Occipital lobe (tissue), 1 donor: ENCODE measurements at regions not wholly inside any gene's neighbourhood (a gene's known extent, or its start where the extent isn't known, plus 50 kb on each side); places are given as distances from the start of the nearest gene placed in this dataset.

Experiments used
- DNase-seq: peaks from one replicate; lab custom pipeline; 2025; lab: John Stamatoyannopoulos, UW

DNA sequence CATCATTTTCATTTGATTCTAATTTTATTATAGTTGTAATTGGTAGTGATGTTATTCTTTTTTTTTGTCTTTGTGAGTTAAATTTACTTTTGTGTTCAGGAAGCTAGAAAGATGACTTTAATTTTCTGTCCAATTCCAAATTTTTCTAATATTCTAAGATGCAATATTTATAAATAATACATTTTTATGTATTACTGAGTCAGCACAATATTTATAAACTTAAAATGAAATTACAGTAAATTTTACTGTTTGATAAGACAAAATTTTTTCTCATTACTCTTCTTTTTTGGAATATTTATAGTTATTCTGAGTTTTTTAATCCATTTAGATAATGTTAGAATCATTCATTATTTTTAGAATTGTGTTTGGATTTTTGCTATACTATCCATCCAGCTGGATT, 1637.9 kb upstream of the ACO1 start:
- no peak for DNase-seq

DNA sequence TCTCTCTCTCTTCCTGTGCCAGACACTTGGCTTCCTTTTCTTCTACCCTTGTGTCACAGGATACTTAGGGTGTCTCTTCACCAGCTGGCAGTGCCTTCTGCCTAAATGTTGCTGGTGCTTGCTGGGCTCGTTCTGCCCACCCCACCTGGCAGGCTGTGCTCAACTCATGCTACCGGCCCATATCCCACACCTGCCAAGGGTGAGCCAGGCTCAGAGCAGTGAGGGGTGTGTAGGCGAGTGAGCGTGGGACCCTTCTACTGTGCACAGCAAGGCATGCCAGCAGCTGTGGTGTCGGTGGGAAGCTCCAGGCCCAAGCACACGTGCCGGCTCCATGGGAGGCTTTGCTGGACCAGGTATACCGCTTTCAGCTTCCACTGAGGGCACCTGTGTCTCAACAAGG, 1626.7 kb upstream of the ACO1 start:
- DNase-seq = no peak

DNA sequence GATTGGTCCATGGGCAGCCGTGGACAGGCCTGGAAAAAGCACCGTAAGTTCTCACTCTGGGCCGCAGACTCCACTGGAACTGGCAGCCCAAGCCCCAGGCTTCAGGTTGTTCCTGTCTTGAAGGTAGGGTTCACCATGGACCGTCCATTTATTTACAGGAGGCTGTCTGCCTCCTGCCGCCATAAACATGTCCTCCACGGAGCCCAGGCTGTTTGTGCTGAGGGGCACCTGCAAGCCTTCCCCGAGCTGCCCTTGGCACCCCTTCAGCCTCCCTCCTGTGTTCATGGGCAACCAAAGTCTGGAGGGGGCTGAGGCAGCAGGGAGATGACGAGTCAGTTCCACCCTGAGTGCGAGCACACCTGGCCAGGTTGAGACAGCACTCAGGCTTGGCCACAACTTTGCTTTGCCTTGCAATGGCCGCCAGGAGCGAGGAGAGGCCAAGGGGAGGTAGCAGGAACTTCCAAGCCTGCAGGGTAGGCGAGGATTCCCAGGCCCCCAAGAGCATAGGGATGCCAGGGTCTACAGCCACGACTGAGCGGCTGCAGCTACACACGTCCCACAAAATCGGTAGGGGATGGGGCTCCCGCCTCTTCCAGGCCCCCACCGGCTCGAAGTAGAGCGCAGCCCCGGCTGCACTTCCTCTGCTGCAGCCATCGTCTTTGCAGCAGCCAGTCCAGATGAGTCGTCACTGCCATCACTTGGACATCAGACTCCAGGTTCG, 1625.6 kb upstream of the ACO1 start:
- DNase-seq = no peak

DNA sequence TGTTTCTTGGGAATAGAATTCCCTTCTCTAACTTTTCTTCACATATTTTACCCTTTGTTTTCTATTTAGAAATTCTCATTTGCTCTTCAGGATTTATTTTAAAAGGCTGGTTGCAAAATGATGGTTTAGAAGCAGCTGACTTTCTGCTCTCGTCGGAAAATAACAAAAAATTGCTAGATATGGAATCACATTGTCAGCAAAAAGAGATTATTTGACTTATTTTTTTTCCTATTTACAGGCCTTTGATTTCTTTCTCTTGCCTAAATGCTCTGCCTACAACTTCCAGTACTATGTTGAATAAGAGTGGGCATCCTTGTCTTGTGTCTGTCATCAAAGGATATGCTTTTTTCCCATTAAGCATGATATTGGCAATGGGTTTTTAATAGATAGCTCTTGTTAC, 1619.1 kb upstream of the ACO1 start:
- DNase-seq = no peak

DNA sequence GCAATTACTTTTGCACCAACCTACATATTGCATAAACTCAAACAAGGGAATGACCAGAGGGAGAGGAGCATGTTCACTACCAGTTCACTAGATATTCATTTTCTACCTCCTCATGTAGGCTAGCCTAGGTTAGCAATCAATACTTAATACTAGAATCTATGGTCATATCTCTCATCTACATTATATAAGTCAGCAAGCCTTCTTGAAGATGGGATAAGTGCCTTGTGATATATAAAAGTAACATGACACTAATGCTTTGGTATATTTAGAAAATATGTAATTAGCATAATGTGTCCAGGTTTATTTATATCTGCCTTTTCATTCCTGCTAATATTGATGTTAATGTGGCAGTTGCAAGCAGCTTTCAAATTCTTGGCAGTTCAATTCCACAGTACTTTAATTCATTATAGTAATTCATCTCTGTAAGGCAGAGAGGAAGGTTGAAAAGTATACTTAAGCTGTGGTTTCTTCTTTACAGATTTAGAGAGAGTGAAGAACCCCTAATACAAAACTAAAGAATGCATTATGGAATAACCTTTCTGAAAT, 1613.2 kb upstream of the ACO1 start:
- no peak for DNase-seq

DNA sequence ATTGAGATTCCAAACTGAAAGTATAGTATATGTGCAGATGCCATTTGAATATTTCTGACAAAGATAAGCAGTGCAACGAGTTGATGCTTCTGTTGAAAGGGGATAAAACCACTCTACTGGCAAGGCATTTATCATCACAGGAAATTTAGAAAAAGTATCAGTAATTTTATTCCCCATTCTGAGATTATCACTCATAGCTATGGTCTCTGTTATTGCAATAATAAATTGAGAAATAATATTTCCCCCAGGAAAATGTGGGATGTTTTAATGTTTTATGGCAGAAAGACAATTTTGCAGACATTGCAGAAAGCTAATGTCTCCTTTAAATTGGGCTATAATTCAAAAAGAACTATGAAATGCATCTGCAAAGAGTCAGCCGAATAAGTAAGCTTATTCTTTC, 1612.7 kb upstream of the ACO1 start:
- DNase-seq = no peak

DNA sequence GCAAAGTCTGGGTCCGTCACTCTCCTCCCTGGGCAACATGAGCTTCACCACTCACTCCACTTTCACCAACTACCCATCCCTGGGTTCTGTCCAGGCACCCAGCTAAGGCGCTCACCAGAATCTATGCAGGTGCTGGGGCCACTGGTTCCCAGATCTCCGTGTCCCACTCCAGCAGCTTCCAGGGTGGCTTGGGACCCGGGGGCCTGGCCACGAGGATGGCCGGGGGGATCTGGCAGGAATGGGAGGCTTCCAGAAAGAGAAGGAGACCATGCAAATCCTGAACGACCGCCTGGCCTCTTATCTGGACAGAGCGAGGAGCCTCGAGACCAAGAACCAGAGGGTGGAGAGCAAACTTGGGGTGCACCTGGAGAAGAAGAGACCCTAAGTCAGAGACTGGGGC, 1611.0 kb upstream of the ACO1 start:
- no peak for DNase-seq

DNA sequence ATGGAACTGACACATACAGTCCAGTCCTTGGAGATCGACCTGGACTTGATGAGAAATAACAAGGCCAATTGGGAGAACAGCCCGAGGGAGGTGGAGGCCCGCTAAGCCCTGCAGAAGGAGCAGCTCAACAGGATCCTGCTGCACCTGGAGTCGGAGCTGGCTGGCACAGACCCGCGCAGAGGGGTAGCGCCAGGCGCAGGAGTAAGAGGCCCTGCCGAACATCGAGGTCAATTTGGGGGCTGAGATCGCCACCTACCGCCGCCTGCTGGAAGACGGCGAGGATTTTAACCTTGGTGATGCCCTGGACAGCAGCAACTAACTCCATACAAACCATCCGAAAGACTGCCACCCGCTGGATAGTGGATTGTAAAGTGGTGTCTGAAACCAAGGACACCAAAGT, 1610.1 kb upstream of the ACO1 start:
- DNase-seq = no peak

DNA sequence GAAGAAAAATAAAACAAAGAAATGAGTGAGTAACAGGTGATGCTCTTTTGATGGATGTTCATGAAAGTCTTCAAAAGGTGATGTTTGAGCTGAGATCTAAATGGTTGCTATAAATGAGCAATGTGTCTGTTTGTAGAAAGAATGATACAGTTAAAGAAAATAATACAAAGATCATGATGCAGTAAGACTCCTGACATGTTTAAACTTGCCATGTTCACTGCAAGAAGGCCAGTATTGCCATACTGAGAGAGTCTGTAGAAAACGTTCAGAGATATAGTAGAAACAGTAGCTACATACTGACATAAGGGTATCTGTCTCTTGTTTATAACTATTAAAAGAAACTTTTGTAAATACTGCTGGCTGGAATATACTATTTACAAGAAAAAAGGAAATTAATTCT, 1609.2 kb upstream of the ACO1 start:
- no peak for DNase-seq

DNA sequence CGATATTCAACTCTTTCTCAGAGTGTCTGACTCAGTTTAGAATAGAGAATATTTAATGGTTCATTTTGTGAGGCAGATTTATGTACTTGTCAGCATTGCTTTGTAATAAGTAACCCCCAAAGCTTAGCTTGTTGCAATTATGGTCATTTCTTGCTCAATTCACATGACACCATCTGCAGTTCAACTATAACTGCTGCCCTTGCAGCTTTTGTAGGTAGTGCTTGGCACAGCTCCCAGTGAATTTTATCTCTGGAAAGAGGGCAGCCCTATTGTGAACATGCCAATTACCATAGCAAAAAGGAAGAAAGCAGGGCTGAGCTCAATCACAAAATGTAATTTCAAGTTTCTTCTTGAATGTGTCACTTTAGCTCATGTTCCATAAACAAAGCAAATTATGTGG, 1587.7 kb upstream of the ACO1 start:
- no peak for DNase-seq

DNA sequence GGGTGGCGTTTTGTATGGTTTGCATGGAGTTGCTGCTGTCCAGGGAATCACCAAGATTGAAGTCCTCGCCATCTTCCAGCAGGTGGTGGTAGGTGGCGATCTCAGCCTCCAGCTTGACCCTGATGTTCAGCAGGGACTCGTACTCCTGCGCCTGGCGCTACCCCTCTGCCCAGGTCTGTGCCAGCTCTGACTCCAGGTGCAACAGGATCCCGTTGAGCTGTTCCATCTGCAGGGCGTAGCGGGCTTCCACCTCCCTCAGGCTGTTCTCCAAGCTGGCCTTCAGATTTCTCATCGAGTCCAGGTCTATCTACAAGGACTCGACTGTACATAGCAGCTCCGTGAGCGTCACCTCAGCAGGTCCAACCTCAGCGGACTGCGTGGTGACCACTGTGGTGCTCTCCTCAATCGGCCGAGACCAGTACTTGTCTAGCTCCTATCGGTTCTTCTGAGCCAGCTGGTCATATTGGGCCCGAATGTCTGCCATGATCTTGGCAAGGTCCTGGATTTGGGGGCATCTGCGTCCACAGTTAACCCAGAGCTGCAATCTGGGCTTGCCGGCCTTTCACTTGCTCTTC, 1584.8 kb upstream of the ACO1 start:
- no peak for DNase-seq

DNA sequence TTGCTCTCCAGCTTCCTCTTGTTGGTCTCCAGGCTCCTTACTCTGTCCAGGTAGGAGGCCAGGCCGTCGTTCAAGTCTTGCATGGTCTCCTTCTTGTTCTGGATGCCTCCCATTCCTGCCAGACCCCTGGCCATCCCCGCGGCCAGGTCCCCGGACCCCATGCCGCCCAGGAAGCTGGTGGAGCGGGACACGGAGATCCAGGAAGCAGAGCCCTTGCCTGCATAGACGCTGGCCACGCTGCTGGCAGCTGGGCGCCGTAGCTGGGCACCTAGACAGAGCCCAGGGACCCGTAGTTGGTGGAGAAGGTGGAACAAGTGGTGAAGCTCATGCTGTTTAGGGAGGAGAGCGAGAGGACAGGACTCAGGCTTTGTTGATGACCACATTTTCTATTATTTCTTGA, 1584.0 kb upstream of the ACO1 start:
- no peak for DNase-seq

DNA sequence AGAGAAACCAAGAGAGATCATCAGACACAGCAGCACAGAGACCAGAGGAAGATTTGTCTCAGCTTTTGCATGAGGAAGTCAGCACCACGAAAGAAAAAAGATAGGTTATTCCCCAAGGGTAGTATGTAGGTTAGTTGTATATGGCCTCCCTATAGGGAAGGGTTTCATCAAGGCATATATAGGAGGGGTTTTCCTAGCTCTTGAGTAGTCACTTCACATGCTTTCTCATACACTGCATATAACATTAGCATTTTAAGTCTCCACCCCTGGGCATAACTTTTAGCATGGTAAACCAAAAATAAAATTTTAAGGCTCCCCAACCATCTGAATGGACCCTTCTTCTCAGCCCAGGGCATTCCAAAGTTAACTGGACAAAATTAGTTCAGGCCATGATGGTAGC, 1571.6 kb upstream of the ACO1 start:
- no peak for DNase-seq

DNA sequence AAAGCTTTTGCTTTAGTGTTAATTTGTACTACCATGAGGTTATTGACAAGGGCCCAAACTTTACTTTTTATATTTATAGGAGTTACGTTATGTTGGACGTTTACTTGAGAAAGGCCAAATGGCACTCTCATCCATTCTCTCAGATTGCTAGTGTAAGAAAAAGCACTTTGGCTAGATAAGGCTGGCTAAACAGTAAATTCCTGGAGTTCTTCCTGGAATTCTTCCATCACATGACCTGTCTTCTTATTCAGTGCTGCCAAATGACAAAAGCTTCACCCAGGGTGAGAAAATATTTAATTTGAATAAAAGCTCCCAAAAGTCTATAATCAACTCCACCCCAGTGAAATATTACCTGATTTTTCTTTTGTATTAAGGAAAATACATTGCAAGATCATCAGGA, 1568.9 kb upstream of the ACO1 start:
- DNase-seq = no peak

DNA sequence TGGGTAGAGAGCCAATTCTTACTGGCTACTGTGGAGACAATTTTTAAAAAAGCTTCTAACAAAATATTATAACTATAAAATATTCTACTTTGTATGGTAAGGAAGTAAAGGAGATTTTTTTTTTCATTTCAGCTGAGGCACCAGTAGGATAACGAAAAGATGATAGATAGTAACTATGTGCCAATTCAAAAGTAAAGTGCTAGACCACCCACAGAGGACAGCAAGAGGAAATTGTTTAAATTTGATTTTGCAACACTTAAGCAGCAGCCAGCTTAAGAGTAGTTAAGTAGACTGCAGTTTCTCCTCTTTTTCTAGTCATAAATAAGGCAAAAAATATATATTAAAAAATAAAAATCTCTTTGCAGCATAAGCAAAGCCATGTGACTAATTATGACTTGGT, 1539.3 kb upstream of the ACO1 start:
- DNase-seq = no peak

DNA sequence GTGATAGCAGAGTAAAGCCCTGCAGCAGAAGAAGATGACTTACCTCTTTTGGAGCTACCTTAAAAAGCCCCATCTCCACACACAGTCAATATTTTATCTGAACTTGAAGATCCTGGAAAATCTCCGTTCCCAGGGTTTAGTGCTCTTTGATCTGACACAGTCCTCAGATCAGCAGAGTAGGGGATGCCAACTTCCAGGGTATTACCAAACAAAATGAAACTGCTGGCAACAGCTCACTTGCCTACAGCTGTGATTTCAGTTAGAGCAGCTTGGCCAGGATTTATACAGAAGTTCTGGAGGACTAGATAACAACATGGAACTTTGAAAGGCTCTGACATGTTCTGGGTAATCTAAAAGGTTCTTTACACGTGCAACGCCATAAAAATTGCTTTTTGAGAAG, 1537.8 kb upstream of the ACO1 start:
- DNase-seq = no peak

DNA sequence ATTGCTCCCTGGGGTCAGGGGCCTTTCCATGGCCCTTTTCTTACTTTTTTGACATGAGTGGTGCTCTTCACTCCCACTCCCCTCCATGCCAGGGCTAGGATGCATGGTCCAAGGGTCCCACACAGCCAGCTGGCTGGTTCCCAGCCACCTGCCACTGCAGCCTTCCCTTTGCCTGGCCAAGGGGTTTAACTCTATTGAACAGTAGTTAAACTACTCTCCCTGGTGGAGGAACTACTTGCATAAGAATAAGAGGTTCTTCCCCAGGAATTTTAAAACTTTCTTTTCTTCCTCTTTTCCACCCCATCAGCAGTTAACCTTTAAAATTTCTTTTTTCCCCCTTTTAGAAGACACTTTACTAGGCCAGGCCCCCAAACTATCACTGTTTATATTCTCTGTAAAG, 1532.8 kb upstream of the ACO1 start:
- no peak for DNase-seq

DNA sequence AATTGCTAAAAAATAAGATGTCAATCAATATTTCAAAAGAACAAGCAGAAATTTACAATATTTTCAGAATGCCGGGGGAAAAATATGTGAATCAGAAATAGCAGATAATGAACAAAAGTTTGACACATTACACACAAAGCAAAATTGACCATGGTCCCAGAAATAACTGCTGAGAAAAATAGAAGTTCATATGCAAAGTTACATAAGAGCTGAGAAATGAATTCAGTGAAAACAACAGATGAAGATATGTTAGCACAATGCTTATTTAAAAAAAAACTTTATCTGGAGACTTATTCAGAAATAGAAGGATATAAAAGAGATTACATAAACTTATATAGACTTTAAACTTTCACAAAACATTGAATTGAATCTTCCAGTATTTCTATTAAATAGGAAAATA, 1483.7 kb upstream of the ACO1 start:
- DNase-seq = no peak

DNA sequence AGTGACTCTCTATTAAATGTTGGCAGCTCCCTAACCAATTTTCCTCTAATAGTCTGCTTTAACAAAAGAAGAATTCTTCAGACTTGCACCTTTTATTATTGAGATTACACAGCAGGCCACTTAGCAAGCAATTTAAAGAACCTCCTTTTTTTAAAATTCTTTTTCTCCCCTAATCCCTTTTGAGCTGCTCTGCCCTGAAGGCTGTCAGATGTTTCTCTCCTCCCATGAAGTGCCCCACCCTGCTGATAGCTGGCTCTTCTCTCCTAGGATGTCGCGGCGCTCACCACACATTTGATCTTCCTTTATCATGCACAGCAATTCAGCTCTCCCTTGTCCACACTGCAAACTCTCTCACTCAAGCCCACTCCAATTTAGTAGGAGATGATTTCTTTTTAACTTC, 1471.1 kb upstream of the ACO1 start:
- no peak for DNase-seq

DNA sequence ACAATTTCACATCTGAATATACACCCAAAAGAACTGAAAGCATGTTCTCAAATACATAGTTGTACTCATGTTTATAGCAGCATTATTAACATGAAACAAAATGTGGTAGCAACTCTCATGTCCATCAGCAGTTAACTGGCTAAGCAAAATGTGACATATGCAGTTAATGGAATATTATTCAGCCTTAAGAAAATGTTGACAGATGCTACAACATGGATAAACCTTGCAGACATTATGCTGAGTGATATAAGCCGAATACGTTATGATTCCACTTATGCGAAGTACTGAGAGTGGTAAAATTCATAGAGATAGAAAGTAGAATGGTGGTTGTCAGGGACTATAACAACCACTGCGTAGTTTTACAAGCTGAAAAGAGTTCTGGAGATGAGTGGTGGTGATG, 1469.0 kb upstream of the ACO1 start:
- no peak for DNase-seq

DNA sequence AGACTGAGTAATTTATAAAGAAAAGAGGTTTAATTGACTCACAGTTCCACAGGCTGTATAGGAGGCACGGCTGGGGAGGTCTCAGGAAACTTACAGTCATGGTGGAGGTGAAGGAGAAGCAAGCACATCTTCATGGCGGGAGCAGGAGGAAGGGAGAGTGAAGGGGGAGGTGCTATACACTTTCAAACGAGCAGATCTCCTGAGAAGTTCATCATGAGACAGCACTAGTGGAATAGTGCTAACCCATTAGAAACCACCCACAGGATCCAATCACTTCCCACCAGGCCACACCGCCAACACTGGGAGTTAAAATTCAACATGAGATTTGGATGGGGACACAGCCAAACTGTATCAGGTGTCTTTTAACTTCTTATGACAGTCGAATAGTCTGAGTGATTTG, 1459.3 kb upstream of the ACO1 start:
- no peak for DNase-seq

DNA sequence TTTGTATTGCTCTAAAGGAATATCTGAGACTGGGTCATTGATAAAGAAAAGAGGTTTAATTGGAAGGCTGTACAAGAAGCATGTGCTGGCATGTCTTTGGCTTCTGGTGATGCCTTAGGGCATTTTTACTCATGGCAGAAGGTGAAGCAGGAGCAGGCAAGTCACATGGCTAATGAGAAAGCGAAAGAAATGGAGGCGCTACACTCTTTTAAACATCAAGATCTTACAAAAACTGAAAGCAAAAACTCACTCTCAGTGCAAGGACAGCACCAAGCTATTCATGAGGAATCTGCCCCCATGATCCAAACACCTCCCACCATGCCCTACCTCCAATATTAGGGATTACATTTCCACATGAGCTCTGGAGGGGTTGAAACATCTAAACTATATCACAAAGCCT, 1458.8 kb upstream of the ACO1 start:
- no peak for DNase-seq

DNA sequence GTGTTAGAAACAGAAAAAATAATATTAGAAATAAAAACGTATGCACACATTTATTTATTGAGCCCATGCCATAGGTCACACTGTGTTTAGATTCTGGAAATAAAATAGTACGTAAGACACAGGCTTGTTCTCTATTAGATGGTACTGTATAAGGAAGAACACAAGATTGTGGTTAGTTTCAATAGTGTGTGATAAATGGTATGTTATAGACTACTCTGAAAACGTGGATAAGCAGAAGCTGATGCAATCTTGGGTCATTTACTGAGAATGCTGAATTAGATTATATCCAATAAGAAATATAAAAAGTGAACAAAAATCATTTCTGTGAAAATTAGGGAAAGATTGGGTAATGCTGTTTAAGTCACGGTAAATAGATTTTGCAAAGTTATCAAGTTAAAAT, 1456.4 kb upstream of the ACO1 start:
- no peak for DNase-seq

DNA sequence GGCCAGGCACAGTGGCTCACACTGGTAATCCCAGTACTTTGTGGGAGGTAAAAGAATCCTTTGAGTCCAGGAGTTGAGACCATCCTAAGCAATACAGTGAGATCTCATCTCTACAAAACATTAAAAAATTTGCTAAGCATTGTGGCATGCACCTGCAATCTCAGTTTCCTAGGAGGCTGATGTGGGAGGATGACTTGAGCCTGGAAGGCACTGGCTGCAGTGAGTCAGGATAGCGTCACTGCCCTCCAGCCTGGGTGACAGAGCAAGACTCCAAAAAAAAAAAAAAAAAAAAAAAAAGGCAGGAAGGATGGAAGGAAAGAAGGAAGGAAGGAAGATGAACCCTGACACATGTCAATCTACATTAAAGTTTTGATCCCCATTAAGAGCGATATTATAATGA, 1452.2 kb upstream of the ACO1 start:
- no peak for DNase-seq
